Astrocyte of the hippocampus (primary cell): ENCODE measurements at regions not wholly inside any gene's neighbourhood (a gene's known extent, or its start where the extent isn't known, plus 50 kb on each side); places are given as distances from the start of the nearest gene placed in this dataset.
A peak's percentile ranks its signal among the peaks of the same experiment; 100 is the strongest.

Experiments
- DNase-seq: peaks from one replicate; pipeline ENCODE4 v3.0.0; 2011; ENCODE audit warnings: low read depth, low spot score

DNA sequence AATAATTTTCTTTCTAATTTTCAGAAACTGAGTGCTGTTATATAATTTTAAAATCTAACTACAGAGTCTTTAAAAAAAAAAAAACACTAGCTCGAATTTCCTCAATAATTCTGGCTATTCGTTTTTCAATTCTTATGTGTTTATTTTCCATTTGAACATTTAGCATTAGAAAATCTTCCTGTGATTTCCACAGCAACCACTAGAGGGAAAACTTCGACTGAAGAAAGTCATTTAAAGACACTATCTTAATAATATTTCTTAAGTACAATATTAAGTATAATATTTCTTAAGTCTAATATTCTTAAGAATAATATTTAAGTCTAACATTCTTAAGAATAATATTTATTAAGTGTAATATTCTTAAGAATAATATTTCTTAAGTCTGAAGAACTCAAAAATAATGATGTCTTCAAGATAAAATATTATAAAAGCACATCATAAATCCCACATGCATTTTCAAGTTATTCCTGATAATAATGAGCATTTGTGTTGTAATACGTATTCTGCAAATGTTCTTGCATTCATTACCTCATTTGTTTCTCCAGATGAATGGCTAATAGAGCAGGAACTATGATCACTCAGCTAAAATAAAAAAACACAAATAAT, 118.4 kb upstream of the WDR17 start:
- DNase-seq = peak; percentile 45

- DNase-seq = peak; percentile 14
These were observed 113.8 kb upstream of the WDR17 start for GRCh38 chr4:175951794-175952193.

- no peak for DNase-seq
These were observed 112.5 kb upstream of the WDR17 start for GRCh38 chr4:175953116-175953515.

DNA sequence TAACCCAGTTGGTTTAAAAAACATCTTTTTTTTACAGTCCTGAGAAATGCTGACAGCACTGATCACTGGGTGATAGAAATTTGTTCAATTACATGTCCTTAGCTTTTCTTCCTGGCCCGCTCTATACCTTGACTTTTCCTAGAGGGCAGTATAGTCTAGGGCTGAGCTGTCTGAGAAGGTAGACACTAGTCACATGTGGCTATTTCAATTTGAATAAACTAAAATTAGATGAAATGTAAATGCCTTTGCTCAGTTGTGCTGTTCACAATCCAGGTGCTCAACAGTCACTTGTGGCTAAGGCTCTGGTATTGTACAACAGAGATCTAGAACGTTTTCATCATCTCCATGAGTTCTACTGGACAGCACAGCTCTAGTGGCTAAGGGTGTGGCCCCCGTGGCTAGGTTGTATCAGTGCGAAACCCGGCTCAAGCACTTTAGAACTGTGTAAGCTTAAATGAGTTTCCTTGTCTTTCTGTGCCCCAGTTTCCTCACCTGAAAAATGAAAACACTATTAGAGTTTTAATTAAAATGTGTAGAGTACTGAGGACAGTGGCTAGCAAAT, 111.6 kb upstream of the WDR17 start:
- DNase-seq = no peak

DNA sequence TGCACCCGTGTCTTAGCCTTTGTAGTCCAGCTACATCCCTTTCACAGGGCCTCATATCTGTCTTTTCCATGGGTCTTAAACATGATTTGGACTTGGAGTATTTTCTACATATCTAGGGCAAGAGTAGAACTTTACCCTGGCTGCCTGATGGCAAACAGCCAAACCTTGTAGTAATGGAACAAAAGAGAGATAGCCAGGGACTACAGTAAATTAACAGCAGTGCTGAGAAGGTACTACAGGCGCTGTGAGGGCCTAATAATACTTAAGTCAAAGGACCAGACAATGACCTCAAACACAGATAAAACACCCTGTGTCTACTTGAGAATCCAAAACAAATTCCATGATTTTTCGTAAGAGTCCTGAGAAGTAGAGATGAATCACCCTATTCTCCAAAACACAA, 111.0 kb upstream of the WDR17 start:
- peak; percentile 14 for DNase-seq

DNA sequence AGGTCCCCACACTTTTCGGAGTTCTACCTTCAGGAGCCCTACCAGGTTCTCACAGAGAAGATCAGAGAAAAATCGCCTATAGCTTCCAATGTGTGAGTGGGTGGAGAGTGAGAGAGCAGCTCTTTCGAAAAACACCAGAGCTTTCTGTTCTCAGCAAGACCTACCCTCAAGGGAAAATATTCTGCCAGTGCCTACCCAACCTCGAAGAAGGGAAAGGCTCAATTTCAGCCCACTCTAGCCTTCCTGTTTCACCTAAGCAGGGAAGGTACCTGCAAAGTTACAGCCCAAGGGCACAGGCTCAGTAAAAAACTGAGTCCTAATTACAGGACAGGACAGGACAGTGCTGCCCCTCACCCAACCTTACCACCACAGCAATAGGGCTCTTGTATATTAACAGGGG, 104.0 kb upstream of the WDR17 start:
- no peak for DNase-seq

GRCh38 chr4:175970072-175970471, 95.6 kb upstream of the WDR17 start:
- DNase-seq = no peak

DNA sequence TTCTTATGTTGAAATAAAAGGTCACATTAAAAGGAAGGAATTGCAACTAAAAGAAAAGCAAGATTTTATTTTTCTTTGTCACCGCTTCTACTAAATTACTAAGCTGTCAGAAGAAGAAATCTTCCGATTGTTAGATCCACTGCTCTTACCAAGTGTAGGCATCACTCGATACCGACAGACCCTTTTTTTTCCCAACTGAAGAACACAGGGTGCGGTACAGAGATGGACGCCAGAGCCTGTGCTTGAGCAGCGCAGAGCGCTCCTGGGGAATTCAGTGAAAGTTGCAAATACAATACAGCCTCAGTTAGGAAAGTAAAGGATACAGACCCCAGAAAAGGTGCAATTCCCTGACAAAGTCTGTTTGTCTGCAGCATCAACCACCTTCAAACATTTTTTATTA, 94.9 kb upstream of the WDR17 start:
- DNase-seq = peak; percentile 18

DNA sequence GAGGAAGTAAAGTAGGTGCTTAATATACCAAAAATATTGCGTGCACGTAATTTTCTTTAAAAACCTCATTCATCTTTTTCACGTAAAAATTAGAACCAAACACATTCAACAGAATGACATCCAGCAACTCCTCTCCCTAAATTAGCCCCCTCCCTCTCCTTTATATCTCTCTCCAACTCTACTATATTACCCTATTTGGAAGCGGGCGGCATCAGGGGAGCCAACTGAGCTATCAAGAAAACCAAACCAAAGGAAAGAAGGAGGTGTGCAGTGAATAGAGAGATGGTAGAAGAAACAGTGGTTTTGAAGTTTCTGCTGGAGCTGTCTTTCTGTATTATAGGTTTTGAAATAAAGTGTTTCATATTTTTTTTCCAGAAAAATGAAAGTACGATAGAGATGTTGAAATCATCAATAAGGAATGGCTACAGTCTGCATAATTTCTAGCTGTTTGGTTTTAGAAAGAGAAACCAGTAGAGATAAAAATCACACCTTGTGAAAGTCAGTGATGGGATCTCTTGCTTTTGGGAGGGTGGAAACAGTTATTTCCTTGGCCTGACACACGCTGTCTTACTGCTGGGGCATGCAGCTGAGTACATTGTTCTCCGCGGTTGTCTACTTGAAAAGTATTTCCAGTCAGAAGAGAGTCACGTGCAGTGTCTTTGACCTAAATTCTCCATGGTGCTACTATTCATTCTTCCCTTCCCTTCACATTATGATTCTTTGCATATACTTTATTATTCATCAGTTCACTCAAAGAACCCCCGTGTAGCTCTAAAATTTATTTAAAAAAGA, 94.1 kb upstream of the WDR17 start:
- peak; percentile 51 for DNase-seq

DNA sequence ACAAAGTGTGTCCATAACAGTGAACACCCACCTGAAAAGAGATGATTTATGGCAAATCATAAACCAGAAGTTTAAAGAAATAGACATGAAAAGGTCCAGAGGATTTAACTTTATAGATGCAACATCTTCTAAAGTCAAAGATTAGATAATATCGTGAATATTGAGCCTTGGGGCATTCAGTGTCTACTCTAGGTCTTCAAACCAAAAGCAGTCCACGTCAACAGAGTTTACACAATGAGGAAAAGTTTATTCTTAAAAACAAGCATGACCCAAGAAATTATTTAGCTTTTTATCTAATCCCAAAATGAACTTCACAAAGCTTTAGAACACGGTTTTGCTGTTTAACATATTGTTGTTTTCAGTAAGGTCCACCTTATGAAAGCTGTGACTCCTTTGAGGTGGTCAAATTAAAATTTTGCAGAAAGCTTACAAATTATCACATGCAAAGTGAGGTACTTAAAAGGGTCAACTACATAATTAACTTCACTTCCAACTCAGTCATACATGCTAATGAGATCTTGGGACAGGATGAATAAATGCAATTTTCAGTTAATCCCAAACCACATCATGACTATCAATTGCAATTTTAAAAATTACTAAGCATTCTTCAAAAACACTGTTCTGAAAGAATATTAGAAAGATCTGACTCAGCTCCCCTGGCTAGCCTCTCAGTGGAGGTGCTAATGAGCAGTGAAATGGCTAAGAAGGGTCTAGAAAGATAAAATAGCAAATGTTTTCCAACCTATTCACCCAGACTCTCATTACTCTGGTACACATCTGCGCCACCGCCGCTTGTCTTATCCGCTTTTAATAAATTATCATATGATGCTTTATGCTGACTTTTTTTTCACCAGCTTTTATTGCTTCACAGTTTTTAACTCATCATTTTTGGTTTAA, 92.4 kb upstream of the WDR17 start:
- peak; percentile 25 for DNase-seq

- DNase-seq = no peak
These were observed 82.0 kb upstream of the WDR17 start for GRCh38 chr4:175983636-175984035.

- no peak for DNase-seq
These were observed 79.0 kb upstream of the WDR17 start for GRCh38 chr4:175986668-175987067.

- DNase-seq = no peak
These were observed 77.1 kb upstream of the WDR17 start for GRCh38 chr4:175988511-175988910.

DNA sequence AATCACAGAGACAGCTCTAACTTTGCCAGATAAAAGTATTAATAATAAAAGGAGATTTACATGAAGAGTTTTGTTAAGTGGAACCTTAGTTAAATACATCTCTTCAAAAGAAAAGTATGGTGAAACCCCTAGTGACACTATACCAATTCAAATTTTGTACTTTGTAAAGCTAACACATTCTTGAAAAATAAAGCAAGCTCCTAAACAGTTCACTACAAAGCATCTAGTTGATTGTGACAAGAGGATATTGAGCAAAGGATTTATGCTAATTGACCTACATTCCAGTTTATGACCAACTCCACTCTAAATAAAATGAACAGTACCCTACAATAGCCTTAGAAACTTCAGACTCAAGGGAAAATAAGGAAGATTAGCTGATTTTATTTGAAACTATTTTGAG, 69.4 kb upstream of the WDR17 start:
- peak; percentile 16 for DNase-seq

GRCh38 chr4:175997291-175997690, 68.3 kb upstream of the WDR17 start:
- no peak for DNase-seq

DNA sequence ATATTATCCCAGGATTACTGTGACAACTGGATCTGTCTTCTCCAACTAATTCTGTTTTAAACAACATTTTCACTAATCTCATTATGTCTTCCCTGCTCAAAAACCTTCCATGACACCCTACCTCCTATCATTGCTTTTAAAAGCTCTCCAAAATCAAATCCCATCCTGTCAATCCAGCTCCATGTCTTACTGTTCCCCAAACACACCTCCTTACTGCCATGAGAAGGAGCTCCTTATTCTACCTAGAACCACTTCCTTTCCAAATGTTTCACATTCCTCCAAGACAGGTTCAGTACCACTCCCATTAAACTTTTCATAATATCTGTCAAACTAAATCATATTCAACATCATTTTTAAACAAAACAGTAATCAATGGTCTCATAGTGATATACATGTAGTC, 66.9 kb upstream of the WDR17 start:
- DNase-seq = peak; percentile 19

DNA sequence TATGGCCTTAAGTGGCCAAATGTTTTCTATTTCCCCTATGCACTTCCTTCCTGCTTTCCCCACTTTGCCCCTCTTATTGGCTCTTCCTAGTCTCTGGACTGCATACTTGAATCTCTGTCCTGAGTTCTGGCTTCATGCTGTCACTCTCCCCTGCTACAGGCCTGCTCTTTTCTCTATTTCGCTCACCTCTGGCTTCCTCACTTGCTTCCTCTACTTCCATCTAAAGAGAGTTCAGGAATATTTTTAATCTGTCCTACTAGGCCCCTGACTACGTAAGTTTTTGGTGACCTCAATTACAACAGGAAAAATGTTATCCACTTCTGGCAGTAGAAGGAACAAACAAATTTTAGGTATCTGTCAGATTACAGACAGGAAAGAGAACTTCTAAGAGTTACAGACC, 65.7 kb upstream of the WDR17 start:
- no peak for DNase-seq

GRCh38 chr4:176001151-176002006, 64.3 kb upstream of the WDR17 start:
- peak; percentile 84 for DNase-seq

GRCh38 chr4:176002007-176002613, 63.5 kb upstream of the WDR17 start:
- peak; percentile 58 for DNase-seq

- no peak for DNase-seq
These were observed 59.9 kb upstream of the WDR17 start for GRCh38 chr4:176005766-176006165.

- no peak for DNase-seq
These were observed 56.4 kb upstream of the WDR17 start for GRCh38 chr4:176009254-176009653.
